ENCODE measurements at regions not wholly inside any gene's neighbourhood (a gene's known extent, or its start where the extent isn't known, plus 50 kb on each side); places are given as distances from the start of the nearest gene placed in this dataset.
A peak's percentile ranks its signal among the peaks of the same experiment; 100 is the strongest.

DNA sequence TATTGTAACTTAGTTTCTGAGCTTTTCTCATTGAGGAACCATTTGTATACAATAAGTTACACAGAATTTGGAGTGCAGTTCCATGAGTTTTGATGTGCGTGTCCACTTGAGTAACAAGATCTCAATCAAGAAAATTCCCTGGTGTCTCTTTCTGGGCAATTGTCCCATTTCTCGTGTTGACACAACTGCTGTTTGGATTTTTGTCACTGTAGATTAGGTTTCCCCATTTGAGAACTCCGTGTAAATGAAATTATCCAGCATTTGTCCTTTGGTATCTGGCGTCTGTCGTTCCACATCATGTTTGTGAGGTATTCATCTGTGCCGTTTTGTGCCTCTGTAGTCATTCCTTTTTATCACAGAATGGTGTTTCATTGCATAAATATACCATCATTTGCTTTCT, 547.0 kb downstream of the TBC1D22A start:
- H3K4me3 ChIP-seq (replicated peaks; ENCODE audit: low read depth, low read length) = no peak overlapping the region
- DNase-seq (ENCODE audit: extremely low read depth, low read depth) = no peak
- TF ChIP-seq CTCF (IDR thresholded peaks at IDR 0.05; ENCODE audit: low read depth, low read length, missing control alignments) = no peak

- DNase-seq (ENCODE audit: extremely low read depth, low read depth) = no peak
- TF ChIP-seq CTCF (IDR thresholded peaks at IDR 0.05; ENCODE audit: low read depth, low read length, missing control alignments) = no peak
- no peak overlapping the region for H3K4me3 ChIP-seq (replicated peaks; ENCODE audit: low read depth, low read length)
Observed at GRCh38 chr22:47308886-47309285, 546.4 kb downstream of the TBC1D22A start.

DNA sequence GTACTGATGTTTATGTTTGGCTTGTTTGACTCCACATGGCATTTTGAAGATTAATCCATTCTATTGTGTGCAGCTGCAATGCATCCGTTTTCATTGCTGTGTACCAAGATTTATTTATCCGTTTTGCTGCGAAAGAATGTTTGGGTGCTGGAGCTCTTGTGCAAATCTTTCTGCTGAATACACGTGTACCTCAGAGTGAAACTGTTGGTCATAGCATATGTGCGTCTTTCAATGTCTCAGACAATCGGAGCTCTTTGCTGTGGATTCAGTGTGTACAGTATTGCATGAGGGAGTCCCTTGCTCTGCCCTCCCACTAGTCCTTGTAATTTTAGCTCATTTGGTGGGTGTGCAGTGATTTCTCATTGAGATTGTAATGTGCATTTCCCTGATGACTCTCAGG, 545.4 kb downstream of the TBC1D22A start:
- TF ChIP-seq CTCF (IDR thresholded peaks at IDR 0.05; ENCODE audit: low read depth, low read length, missing control alignments) = no peak
- no peak overlapping the region for H3K4me3 ChIP-seq (replicated peaks; ENCODE audit: low read depth, low read length)
- DNase-seq (ENCODE audit: extremely low read depth, low read depth) = no peak

DNA sequence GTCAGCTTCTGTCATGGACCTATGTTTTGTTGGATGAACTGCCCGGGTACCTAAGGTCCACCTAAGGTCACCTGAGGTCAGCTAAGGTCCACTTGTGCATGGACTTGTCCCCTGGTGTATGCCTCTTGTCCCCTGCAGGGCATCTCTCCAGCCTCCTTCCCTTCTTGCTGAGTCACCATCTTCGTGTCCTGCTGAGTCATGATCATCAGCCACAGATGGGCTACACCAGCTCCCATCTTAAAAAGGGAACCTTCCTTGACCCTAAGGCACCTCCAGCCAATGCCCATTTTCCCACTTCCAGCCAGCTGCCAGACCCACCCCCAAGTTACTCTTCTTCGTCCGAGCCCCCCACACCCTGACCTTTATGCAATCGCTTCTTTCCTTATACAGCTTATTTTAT, 544.9 kb downstream of the TBC1D22A start:
- H3K4me3 ChIP-seq (replicated peaks; ENCODE audit: low read depth, low read length) = no peak overlapping the region
- DNase-seq (ENCODE audit: extremely low read depth, low read depth) = peak; percentile 17
- no peak for TF ChIP-seq CTCF (IDR thresholded peaks at IDR 0.05; ENCODE audit: low read depth, low read length, missing control alignments)

GRCh38 chr22:47304854-47305253, 542.4 kb downstream of the TBC1D22A start:
- no peak for TF ChIP-seq CTCF (IDR thresholded peaks at IDR 0.05; ENCODE audit: low read depth, low read length, missing control alignments)
- H3K4me3 ChIP-seq (replicated peaks; ENCODE audit: low read depth, low read length) = no peak overlapping the region
- no peak for DNase-seq (ENCODE audit: extremely low read depth, low read depth)

- H3K4me3 ChIP-seq (replicated peaks; ENCODE audit: low read depth, low read length) = no peak overlapping the region
- TF ChIP-seq CTCF (IDR thresholded peaks at IDR 0.05; ENCODE audit: low read depth, low read length, missing control alignments) = no peak
- no peak for DNase-seq (ENCODE audit: extremely low read depth, low read depth)
Observed at GRCh38 chr22:47304191-47304831, 541.9 kb downstream of the TBC1D22A start.
